Activated naive CD4-positive, alpha-beta T cell (primary cell): ENCODE measurements at regions not wholly inside any gene's neighbourhood (a gene's known extent, or its start where the extent isn't known, plus 50 kb on each side); places are given as distances from the start of the nearest gene placed in this dataset.
"Not testable (repeated sequence)": the region's sequence is repeated elsewhere in the genome, so short reads cannot be mapped to it uniquely, and the experiment has no call there.

Experiments used
- DNase-seq, 4 experiments: peaks; one replicate each; lab custom pipeline; 2025; lab: John Stamatoyannopoulos, UW

DNA sequence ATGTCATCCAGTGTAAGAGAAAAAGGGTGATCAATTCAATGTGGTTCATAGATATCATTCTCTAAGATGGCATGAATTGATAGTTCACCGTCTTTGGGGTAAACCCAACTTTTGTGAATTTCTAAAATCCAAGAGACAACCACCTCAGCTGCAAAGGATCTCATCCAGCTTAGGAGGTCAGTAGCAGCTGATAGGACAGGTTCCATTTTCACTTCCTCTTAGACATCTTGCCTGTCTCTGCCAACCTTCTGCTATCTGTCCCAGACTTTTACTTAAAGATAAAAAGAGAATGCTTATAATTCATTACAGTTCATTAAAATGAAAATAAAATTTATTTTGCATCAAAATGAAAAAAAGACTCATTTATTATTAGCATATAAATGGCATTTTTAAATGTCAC lies 468.2 kb downstream of the XYLT1 start:
- no peak for DNase-seq

GRCh38 chr16:17005963-17006362 lies 464.8 kb downstream of the XYLT1 start:
- DNase-seq = not testable (repeated sequence)

- no peak for DNase-seq
These were observed 459.0 kb downstream of the XYLT1 start for GRCh38 chr16:17011712-17012111.

DNA sequence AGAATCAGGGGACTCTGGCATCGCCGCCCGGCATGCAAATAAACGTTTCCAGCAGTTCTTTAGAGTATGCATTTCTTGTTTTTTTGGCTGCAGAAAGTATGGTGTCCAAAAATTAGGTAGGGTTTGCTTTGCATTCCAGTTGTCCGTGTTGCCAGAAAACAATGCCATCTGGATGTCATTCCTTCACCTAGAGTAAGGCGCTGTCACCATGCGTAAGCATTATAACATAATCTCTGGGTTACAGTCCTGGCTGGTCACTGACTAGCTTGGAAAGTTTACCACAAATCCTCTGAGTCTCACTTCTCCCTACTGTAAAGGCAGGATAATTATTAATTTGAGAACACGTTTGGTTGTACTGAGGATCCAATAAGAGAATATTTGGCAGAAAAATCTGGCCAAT lies 457.7 kb downstream of the XYLT1 start:
- DNase-seq = no peak

GRCh38 chr16:17014484-17015121 lies 456.2 kb downstream of the XYLT1 start:
- no peak for DNase-seq

- no peak for DNase-seq
These were observed 455.1 kb downstream of the XYLT1 start for GRCh38 chr16:17015702-17016101.

DNA sequence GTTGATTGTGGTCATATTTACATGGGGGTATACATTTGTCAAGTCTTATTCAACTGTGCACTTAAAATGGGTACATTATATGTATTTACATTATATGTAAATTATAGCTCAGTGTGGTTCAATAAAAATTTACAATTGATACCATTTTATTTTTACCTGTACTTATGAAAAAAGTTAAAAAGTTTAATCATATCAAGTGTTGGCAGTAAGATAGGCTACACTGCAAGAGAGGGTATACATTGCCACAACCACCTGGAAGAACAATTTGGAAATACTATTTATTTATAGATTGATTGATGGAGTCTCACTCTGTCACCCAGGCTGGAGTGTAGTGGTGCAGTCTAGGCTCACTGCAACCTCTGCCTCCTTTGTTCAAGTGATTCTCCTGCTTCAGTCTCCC lies 453.3 kb downstream of the XYLT1 start:
- DNase-seq = no peak

DNA sequence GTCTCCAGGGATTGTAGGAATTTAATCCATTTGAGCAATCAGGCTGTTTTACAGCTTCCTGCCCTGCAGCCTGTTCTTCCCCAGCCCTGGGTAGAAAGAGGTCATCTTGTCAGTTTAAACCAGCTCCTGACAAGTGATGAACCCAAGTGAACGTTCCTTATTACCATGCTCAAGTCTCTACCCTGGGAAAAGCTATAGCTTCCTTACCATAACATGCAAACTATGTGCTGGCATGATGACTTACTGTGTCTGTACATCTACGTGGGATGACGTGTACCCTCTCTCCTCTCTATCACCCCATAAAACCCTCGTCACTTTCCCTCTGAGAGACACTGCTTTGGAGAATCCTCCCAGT lies 452.2 kb downstream of the XYLT1 start:
- no peak for DNase-seq

DNA sequence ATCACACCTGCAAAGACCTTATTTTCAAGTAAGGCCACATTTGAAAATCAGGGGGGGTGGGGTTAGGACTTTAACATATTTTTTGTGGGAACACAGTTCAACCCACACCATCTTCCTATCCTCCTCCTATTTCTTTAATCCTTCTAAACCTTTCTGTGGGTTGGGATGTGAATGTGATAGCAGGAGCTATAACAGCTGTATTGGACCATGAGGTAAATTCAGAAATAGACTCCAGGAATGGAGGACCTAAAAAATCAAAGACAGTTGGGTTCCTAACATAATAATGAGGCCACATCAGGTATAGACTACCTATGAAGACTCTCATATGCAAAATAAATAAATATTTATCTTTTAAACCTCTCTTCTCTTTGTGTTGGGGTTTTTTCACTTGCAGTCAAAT lies 451.4 kb downstream of the XYLT1 start:
- DNase-seq = no peak

DNA sequence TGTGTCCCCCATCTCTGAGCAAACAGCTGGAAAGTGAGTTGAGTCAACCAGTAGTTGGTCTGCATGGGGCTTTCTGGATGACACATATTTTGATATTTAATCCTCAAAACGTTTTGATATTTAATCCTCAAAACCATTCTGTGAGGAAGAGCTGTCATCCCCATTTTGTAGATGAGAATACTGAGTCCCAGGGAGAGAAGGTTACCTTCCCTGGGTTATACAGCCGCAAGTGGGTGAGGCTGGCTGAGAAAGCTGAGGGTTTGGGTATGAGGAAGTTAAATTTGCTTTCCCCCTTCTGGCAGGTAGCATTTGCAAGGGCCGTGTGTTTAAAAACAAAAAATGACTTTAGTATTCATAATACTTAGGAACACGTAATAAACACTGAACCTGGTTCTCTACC lies 447.2 kb downstream of the XYLT1 start:
- DNase-seq = no peak

GRCh38 chr16:17024514-17024913 lies 446.2 kb downstream of the XYLT1 start:
- DNase-seq = no peak

GRCh38 chr16:17026600-17027242 lies 444.0 kb downstream of the XYLT1 start:
- no peak for DNase-seq

GRCh38 chr16:17027488-17028129 lies 443.2 kb downstream of the XYLT1 start:
- no peak for DNase-seq

- DNase-seq = no peak
These were observed 441.0 kb downstream of the XYLT1 start for GRCh38 chr16:17029602-17030350.

- DNase-seq = no peak
These were observed 439.1 kb downstream of the XYLT1 start for GRCh38 chr16:17031484-17032268.

DNA sequence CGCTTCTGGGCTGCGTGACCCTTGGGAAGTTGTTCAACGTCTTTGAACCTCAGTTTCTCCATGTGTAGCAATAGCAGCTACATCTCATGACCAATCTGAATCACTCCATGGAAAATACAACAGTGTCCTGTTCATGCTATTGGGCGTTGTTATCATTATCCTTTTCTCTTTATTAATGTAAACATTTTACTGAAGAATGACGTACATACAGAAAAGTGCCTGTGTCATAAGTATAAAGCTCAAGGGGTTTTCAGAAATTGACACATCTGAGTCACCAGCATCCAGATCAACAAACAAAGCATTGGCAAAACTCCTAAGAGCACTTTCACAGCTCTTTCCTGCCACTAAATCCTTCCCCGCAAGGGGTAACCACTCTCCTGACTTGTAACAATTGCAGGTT lies 438.4 kb downstream of the XYLT1 start:
- DNase-seq = no peak

GRCh38 chr16:17034477-17035252 lies 436.1 kb downstream of the XYLT1 start:
- DNase-seq = no peak

GRCh38 chr16:17037499-17037898 lies 433.3 kb downstream of the XYLT1 start:
- DNase-seq = no peak

DNA sequence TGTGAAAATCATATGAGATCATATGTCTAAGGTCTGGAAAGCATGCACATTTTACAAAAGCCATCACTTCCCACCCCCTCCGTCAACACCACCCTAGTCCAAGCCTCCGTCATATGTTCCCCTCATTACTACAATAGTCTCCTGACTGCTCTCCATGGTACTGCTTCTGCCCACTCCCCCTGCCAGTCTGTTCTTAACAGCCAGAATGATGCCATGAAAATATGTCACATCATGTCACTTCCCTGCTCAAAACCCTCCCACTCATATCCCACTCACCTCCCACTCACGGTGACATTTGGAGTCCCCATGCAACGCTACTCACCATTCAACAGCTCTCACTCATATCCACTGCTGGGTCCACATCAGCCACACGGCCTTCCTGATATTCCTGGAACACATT lies 432.3 kb downstream of the XYLT1 start:
- no peak for DNase-seq

DNA sequence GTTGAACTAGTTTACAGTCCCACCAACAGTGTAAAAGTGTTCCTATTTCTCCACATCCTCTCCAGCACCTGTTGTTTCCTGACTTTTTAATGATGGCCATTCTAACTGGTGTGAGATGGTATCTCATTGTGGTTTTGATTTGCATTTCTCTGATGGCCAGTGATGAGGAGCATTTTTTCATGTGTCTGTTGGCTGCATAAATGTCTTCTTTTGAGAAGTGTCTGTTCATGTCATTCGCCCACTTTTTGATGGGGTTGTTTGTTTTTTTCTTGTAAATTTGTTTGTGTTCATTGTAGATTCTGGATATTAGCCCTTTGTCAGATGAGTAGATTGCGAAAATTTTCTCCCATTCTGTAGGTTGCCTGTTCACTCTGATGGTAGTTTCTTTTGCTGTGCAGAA lies 421.7 kb downstream of the XYLT1 start:
- not testable (repeated sequence) for DNase-seq

DNA sequence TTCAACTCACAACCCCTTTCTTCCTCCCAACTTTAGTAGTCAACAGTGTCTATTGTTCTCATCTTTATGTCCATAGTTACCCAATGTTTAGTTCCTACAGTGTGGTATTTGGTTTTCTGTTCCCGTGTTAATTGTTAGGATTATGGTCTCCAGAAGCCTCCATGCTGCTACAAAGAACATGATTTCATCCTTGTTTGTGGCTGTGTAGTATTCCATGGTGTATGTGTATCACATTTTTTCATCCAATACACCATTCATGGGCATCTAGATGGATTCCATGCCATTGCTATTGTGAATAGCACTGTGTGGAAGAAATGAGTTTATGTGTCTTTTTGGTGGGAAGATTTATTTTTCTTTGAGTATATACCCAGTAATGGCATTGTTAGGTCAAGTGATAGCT lies 420.3 kb downstream of the XYLT1 start:
- DNase-seq = no peak
